ENCODE measurements at regions not wholly inside any gene's neighbourhood (a gene's known extent, or its start where the extent isn't known, plus 50 kb on each side); places are given as distances from the start of the nearest gene placed in this dataset.

- ATAC-seq (no peak), DNase-seq (peak in 1 of 2 donors; percentile 15)
- Histone ChIP-seq H3K4me3 (peak overlapping the region; percentile 74 to 90 (median 85)), H3K9me3 (no peaks in the 10 kb centered on the region), H3K27ac (peak overlapping the region; percentile 98 to 99 (median 98)), H3K4me1 (peaks cover 60 to 61% of the 10 kb centered on the region in 2 donors), H3K27me3 (no peaks in the 10 kb centered on the region), H3K36me3 (no peaks in the 10 kb centered on the region)
- intact Hi-C loops (cut with DNase I; ENCODE audit: low total_unique reads) (no loop called here), in situ Hi-C loops (cut with MboI; ENCODE audit: low sequenced_read_pairs in 4 of 4) (no loop called here)
- TF ChIP-seq, protein P1, sequence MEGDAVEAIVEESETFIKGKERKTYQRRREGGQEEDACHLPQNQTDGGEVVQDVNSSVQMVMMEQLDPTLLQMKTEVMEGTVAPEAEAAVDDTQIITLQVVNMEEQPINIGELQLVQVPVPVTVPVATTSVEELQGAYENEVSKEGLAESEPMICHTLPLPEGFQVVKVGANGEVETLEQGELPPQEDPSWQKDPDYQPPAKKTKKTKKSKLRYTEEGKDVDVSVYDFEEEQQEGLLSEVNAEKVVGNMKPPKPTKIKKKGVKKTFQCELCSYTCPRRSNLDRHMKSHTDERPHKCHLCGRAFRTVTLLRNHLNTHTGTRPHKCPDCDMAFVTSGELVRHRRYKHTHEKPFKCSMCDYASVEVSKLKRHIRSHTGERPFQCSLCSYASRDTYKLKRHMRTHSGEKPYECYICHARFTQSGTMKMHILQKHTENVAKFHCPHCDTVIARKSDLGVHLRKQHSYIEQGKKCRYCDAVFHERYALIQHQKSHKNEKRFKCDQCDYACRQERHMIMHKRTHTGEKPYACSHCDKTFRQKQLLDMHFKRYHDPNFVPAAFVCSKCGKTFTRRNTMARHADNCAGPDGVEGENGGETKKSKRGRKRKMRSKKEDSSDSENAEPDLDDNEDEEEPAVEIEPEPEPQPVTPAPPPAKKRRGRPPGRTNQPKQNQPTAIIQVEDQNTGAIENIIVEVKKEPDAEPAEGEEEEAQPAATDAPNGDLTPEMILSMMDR (IDR thresholded peaks at IDR 0.05 in 4 of 5, conservative IDR thresholded peaks at IDR 0.05 in 1 of 5), result no peak
- peak in 1 of 2 donors; percentile 6 for TF ChIP-seq POLR2A (IDR thresholded peaks at IDR 0.05)
Observed at GRCh38 chr22:46067159-46068111, 82.9 kb upstream of the PPARA start.

- intact Hi-C loops (cut with DNase I; ENCODE audit: low total_unique reads), result no loop called here
- in situ Hi-C loops (cut with MboI; ENCODE audit: low sequenced_read_pairs in 4 of 4), result no loop called here
- DNase-seq (no peak), ATAC-seq (no peak)
- TF ChIP-seq, protein P1 (IDR thresholded peaks at IDR 0.05 in 4 of 5, conservative IDR thresholded peaks at IDR 0.05 in 1 of 5), result no peak
- TF ChIP-seq POLR2A (IDR thresholded peaks at IDR 0.05), result no peak
- peak overlapping the region; percentile 98 to 99 (median 98) for H3K27ac ChIP-seq
- H3K4me3 ChIP-seq, result peak overlapping the region; percentile 74 to 90 (median 85)
- no peaks in the 10 kb centered on the region for H3K9me3 ChIP-seq
- no peaks in the 10 kb centered on the region for H3K27me3 ChIP-seq
- H3K36me3 ChIP-seq, result no peaks in the 10 kb centered on the region
- H3K4me1 ChIP-seq, result peaks cover 56% of the 10 kb centered on the region in 2 donors
Observed at GRCh38 chr22:46068181-46068592, 82.1 kb upstream of the PPARA start.

DNA sequence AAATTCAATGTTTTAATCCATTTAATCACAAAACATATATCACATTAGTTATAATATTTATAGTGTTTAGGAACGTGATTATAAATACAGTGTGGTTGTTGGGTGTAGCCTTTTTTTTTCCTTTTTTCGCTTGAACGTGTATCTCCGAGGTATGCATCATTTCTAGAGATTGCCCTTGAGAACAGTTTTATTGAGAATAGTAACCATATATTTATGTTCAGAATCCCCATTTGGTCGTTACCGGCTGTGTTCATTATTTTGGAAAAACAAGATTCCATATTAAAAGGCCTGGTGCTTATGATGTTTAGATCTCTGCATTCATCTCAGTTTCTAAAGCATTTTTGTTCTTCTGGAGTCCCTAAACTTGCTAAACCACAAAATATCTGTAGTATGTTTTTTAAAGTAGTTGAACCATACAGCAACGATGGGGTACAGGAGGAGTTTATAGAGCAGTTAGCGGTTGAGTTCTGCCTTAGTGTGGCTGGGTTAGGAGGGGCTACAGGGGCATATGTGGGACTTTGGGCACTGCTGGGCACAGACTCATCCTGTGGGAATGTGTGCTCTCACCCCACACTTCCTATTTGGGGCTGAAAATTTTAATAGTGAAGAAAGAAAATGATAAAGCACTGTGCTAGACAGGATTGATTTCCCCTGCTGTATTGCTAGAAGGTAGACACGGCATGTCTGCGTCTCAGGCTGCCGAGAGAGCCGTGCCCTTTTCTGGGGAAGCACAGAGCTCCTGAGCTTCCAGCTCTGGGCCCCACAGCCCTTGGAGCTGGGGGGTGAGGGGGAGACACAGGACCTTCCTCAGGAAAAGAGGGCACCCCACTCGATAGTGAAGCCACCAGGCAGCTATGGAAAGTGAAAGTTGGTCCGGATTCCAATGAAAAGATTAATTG lies 81.5 kb upstream of the PPARA start:
- H3K4me3 ChIP-seq, result peak overlapping the region; percentile 74 to 90 (median 85)
- H3K4me1 ChIP-seq, result peaks cover 50 to 56% of the 10 kb centered on the region in 2 donors
- peak overlapping the region; percentile 98 to 99 (median 98) for H3K27ac ChIP-seq
- DNase-seq, result peak in 1 of 2 donors; percentile 38
- H3K36me3 ChIP-seq, result no peaks in the 10 kb centered on the region
- no peaks in the 10 kb centered on the region for H3K9me3 ChIP-seq
- no peaks in the 10 kb centered on the region for H3K27me3 ChIP-seq
- ATAC-seq, result no peak
- intact Hi-C loops (cut with DNase I; ENCODE audit: low total_unique reads) (no loop called here), in situ Hi-C loops (cut with MboI; ENCODE audit: low sequenced_read_pairs in 4 of 4) (no loop called here)
- no peak for TF ChIP-seq POLR2A (IDR thresholded peaks at IDR 0.05)
- TF ChIP-seq, protein P1 (IDR thresholded peaks at IDR 0.05 in 4 of 5, conservative IDR thresholded peaks at IDR 0.05 in 1 of 5), result no peak

- DNase-seq (peak; percentile 82 to 91), ATAC-seq (peak; percentile 34 to 37)
- H3K4me1 ChIP-seq, result peaks cover 46 to 56% of the 10 kb centered on the region in 2 donors
- H3K4me3 ChIP-seq, result peak overlapping the region; percentile 74 to 90 (median 85)
- in situ Hi-C loops (cut with MboI; ENCODE audit: low sequenced_read_pairs in 4 of 4), result no loop called here
- intact Hi-C loops (cut with DNase I; ENCODE audit: low total_unique reads), result loop anchor here (2.0 kb wide), 1 partner anchor 15 kb away; no protein-coding TSS in a partner anchor
- peak overlapping the region; percentile 98 to 99 (median 98) for H3K27ac ChIP-seq
- no peaks in the 10 kb centered on the region for H3K9me3 ChIP-seq
- no peaks in the 10 kb centered on the region for H3K36me3 ChIP-seq
- H3K27me3 ChIP-seq, result no peaks in the 10 kb centered on the region
- TF ChIP-seq POLR2A (IDR thresholded peaks at IDR 0.05), result peak; percentile 89 to 94
- TF ChIP-seq, protein P1 (IDR thresholded peaks at IDR 0.05 in 4 of 5, conservative IDR thresholded peaks at IDR 0.05 in 1 of 5), result no peak
Observed at GRCh38 chr22:46069521-46070214, 80.7 kb upstream of the PPARA start.
